Epithelial cell of esophagus (primary cell): ENCODE measurements at regions not wholly inside any gene's neighbourhood (a gene's known extent, or its start where the extent isn't known, plus 50 kb on each side); places are given as distances from the start of the nearest gene placed in this dataset.
"Not testable (repeated sequence)": the region's sequence is repeated elsewhere in the genome, so short reads cannot be mapped to it uniquely, and the experiment has no call there.

ENCODE experiments used
- DNase-seq: peaks from one replicate; pipeline ENCODE4 v3.0.0; 2010; ENCODE audit warnings: low read depth
- H3K4me3 ChIP-seq: 2 replicates; pipeline ENCODE4 v1.5.1; 2011; ENCODE audit warnings: mild to moderate bottlenecking, low read length, control low read depth
- TF ChIP-seq, protein P1 (sequence below): IDR thresholded peaks from 2 replicates; pipeline ENCODE4 v1.5.1; 2011; ENCODE audit warnings: low read depth, mild to moderate bottlenecking, low read length, control low read depth, inconsistent platforms; ENCODE audit not compliant: insufficient read depth; ENCODE audit errors: missing control alignments

GRCh38 chr4:73671348-73671747, 51.1 kb upstream of the RASSF6 start:
- H3K4me3 ChIP-seq, DNase-seq: not testable (repeated sequence)

DNA sequence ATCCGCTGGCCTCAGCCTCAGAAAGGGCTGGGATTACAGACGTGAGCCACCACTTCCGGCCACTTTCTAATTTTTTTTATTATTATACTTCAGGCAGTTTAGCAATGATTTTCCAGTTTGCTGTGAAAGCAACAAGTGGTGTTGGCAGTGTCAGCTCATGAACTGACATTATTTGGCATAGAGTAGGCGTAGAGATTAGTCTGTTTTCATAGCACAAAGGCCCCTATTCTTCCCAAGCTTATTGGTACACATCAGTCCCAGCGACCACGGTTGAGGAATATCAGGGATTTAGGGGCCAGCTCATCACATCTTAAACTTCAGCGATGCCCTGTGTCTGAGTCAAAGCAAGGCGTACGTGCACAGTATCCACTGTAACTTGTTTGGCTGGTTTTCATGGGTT, 53.0 kb upstream of the RASSF6 start:
- DNase-seq: peak; percentile 78
- TF ChIP-seq, protein P1, sequence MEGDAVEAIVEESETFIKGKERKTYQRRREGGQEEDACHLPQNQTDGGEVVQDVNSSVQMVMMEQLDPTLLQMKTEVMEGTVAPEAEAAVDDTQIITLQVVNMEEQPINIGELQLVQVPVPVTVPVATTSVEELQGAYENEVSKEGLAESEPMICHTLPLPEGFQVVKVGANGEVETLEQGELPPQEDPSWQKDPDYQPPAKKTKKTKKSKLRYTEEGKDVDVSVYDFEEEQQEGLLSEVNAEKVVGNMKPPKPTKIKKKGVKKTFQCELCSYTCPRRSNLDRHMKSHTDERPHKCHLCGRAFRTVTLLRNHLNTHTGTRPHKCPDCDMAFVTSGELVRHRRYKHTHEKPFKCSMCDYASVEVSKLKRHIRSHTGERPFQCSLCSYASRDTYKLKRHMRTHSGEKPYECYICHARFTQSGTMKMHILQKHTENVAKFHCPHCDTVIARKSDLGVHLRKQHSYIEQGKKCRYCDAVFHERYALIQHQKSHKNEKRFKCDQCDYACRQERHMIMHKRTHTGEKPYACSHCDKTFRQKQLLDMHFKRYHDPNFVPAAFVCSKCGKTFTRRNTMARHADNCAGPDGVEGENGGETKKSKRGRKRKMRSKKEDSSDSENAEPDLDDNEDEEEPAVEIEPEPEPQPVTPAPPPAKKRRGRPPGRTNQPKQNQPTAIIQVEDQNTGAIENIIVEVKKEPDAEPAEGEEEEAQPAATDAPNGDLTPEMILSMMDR: no peak
- H3K4me3 ChIP-seq: no peak overlapping the region

DNA sequence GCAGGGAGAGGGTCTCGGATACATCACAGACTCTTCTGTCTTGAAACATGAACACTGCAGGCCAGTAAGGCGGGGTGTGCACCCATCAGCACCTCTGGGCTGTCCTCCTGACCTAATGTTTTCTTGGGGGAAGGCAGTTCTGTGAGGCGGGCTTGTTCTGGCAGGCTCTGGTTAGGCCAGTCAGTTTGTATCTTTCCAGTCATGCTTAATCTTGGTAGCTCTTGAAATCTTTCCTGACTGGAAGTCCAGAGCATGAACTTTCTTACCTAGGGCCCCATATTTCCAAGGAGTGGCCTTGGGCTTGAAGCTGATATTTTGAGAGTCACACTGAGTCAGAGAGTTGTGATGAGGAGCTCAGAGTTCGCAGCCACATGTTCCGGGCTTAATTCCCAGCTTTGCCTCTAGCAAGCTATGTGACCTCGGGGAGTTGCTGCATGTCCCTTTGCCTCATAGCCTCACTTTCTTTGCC, 54.2 kb upstream of the RASSF6 start:
- peak; percentile 92 for DNase-seq
- H3K4me3 ChIP-seq: no peak overlapping the region
- TF ChIP-seq, protein P1: no peak

GRCh38 chr4:73675623-73676022, 55.4 kb upstream of the RASSF6 start:
- TF ChIP-seq, protein P1: no peak
- no peak for DNase-seq

GRCh38 chr4:73676136-73676535, 55.9 kb upstream of the RASSF6 start:
- TF ChIP-seq, protein P1: no peak
- no peak overlapping the region for H3K4me3 ChIP-seq
- peak; percentile 72 for DNase-seq

More at GRCh38 chr4:73675623-73676022, 55.4 kb upstream of the RASSF6 start:
- no peak overlapping the region for H3K4me3 ChIP-seq

GRCh38 chr4:73676861-73677323, 56.7 kb upstream of the RASSF6 start:
- TF ChIP-seq, protein P1: no peak
- H3K4me3 ChIP-seq: no peak overlapping the region
- DNase-seq: peak; percentile 97

- TF ChIP-seq, protein P1: no peak
- no peak overlapping the region for H3K4me3 ChIP-seq
- peak; percentile 41 for DNase-seq
These were observed 59.6 kb upstream of the RASSF6 start for GRCh38 chr4:73679836-73680235.
